ENCODE measurements at regions not wholly inside any gene's neighbourhood (a gene's known extent, or its start where the extent isn't known, plus 50 kb on each side); places are given as distances from the start of the nearest gene placed in this dataset.
A peak's percentile ranks its signal among the peaks of the same experiment; 100 is the strongest.

GRCh38 chr21:15279482-15279881, 214.7 kb upstream of the NRIP1 start:
- Histone ChIP-seq H3K4ac (ENCODE audit: low read depth, low read length) (no peak overlapping the region), H2AK5ac (ENCODE audit: low read length) (no peak overlapping the region), H2BK12ac (ENCODE audit: low read length) (no peak overlapping the region), H3K4me3 (ENCODE audit: low read depth, low read length) (no peak overlapping the region), H3K4me2 (ENCODE audit: low read length) (no peak overlapping the region), H3K4me1 (ENCODE audit: control insufficient read depth in 1 of 2, insufficient read depth in 2 of 2, low read length in 2 of 2) (peaks cover 0 to 3% of the 10 kb centered on the region in 2 experiments), H3K79me2 (ENCODE audit: control insufficient read depth, insufficient read depth, low read length, poor library complexity) (no peaks in the 10 kb centered on the region), H2AFZ (ENCODE audit: insufficient read depth, low read length, poor library complexity) (no peak overlapping the region), H3K14ac (ENCODE audit: low read length) (no peak overlapping the region), H4K8ac (ENCODE audit: low read depth, low read length) (no peak overlapping the region), H3K23ac (ENCODE audit: low read length) (no peak overlapping the region), H3K9me3 (ENCODE audit: insufficient read depth, low read depth, low read length) (no peaks in the 10 kb centered on the region), H2BK5ac (ENCODE audit: low read depth, low read length, poor library complexity) (no peak overlapping the region), H3K27ac (ENCODE audit: low read depth, low read length) (no peak overlapping the region), H4K12ac (ENCODE audit: low read depth, low read length) (no peak overlapping the region), H3K36me3 (ENCODE audit: control insufficient read depth in 1 of 2, insufficient read depth in 2 of 2, low read length in 2 of 2) (no peaks in the 10 kb centered on the region), H3K9ac (ENCODE audit: low read length) (no peak overlapping the region), H2BK120ac (ENCODE audit: insufficient read depth, low read length, poor library complexity) (no peak overlapping the region), H3K27me3 (ENCODE audit: insufficient read depth, low read length) (no peaks in the 10 kb centered on the region), H3K18ac (ENCODE audit: low read length) (no peak overlapping the region), H3K79me1 (ENCODE audit: low read length) (peaks cover 1% of the 10 kb centered on the region), H4K91ac (ENCODE audit: low read depth, low read length) (no peak overlapping the region)
- no peak for DNase-seq
- WGBS (ENCODE audit: extremely low coverage, insufficient coverage, insufficient read length), result no CpG with 5 or more reads among the region's 1 CpG

GRCh38 chr21:15281714-15282113, 216.9 kb upstream of the NRIP1 start:
- peaks cover 0 to 3% of the 10 kb centered on the region in 2 experiments for H3K4me1 ChIP-seq (ENCODE audit: control insufficient read depth in 1 of 2, insufficient read depth in 2 of 2, low read length in 2 of 2)
- H3K9ac ChIP-seq (ENCODE audit: low read length), result no peak overlapping the region
- H3K27ac ChIP-seq (ENCODE audit: low read depth, low read length), result no peak overlapping the region
- no peaks in the 10 kb centered on the region for H3K27me3 ChIP-seq (ENCODE audit: insufficient read depth, low read length)
- no peak overlapping the region for H2AFZ ChIP-seq (ENCODE audit: insufficient read depth, low read length, poor library complexity)
- H3K79me2 ChIP-seq (ENCODE audit: control insufficient read depth, insufficient read depth, low read length, poor library complexity), result no peaks in the 10 kb centered on the region
- H3K36me3 ChIP-seq (ENCODE audit: control insufficient read depth in 1 of 2, insufficient read depth in 2 of 2, low read length in 2 of 2), result no peaks in the 10 kb centered on the region
- no peak overlapping the region for H2AK5ac ChIP-seq (ENCODE audit: low read length)
- peak overlapping the region; percentile 40 for H2BK12ac ChIP-seq (ENCODE audit: low read length)
- H3K14ac ChIP-seq (ENCODE audit: low read length), result no peak overlapping the region
- no peak overlapping the region for H3K4me3 ChIP-seq (ENCODE audit: low read depth, low read length)
- H3K4ac ChIP-seq (ENCODE audit: low read depth, low read length), result no peak overlapping the region
- H2BK5ac ChIP-seq (ENCODE audit: low read depth, low read length, poor library complexity), result no peak overlapping the region
- H3K18ac ChIP-seq (ENCODE audit: low read length), result no peak overlapping the region
- no peak overlapping the region for H4K91ac ChIP-seq (ENCODE audit: low read depth, low read length)
- no peak overlapping the region for H4K12ac ChIP-seq (ENCODE audit: low read depth, low read length)
- peaks cover 1% of the 10 kb centered on the region for H3K79me1 ChIP-seq (ENCODE audit: low read length)
- DNase-seq, result peak in 1 of 2 donors; percentile 72
- H3K4me2 ChIP-seq (ENCODE audit: low read length), result no peak overlapping the region
- no CpG with 5 or more reads among the region's 3 CpGs for WGBS (ENCODE audit: extremely low coverage, insufficient coverage, insufficient read length)
- H3K9me3 ChIP-seq (ENCODE audit: insufficient read depth, low read depth, low read length), result no peaks in the 10 kb centered on the region
- H4K8ac ChIP-seq (ENCODE audit: low read depth, low read length), result no peak overlapping the region
- no peak overlapping the region for H3K23ac ChIP-seq (ENCODE audit: low read length)
- no peak overlapping the region for H2BK120ac ChIP-seq (ENCODE audit: insufficient read depth, low read length, poor library complexity)

GRCh38 chr21:15282665-15283064, 217.9 kb upstream of the NRIP1 start:
- Histone ChIP-seq H3K23ac (ENCODE audit: low read length) (no peak overlapping the region), H2BK120ac (ENCODE audit: insufficient read depth, low read length, poor library complexity) (no peak overlapping the region), H2BK5ac (ENCODE audit: low read depth, low read length, poor library complexity) (no peak overlapping the region), H3K14ac (ENCODE audit: low read length) (no peak overlapping the region), H3K4ac (ENCODE audit: low read depth, low read length) (no peak overlapping the region), H2AK5ac (ENCODE audit: low read length) (no peak overlapping the region), H3K9ac (ENCODE audit: low read length) (no peak overlapping the region), H3K27me3 (ENCODE audit: insufficient read depth, low read length) (no peaks in the 10 kb centered on the region), H3K79me1 (ENCODE audit: low read length) (peaks cover 1% of the 10 kb centered on the region), H4K12ac (ENCODE audit: low read depth, low read length) (no peak overlapping the region), H3K27ac (ENCODE audit: low read depth, low read length) (no peak overlapping the region), H4K91ac (ENCODE audit: low read depth, low read length) (no peak overlapping the region), H2AFZ (ENCODE audit: insufficient read depth, low read length, poor library complexity) (no peak overlapping the region), H3K9me3 (ENCODE audit: insufficient read depth, low read depth, low read length) (no peaks in the 10 kb centered on the region), H3K18ac (ENCODE audit: low read length) (no peak overlapping the region), H3K36me3 (ENCODE audit: control insufficient read depth in 1 of 2, insufficient read depth in 2 of 2, low read length in 2 of 2) (no peaks in the 10 kb centered on the region), H4K8ac (ENCODE audit: low read depth, low read length) (no peak overlapping the region), H2BK12ac (ENCODE audit: low read length) (no peak overlapping the region), H3K4me2 (ENCODE audit: low read length) (no peak overlapping the region), H3K4me1 (ENCODE audit: control insufficient read depth in 1 of 2, insufficient read depth in 2 of 2, low read length in 2 of 2) (peaks cover 0 to 3% of the 10 kb centered on the region in 2 experiments), H3K79me2 (ENCODE audit: control insufficient read depth, insufficient read depth, low read length, poor library complexity) (no peaks in the 10 kb centered on the region), H3K4me3 (ENCODE audit: low read depth, low read length) (no peak overlapping the region)
- WGBS (ENCODE audit: extremely low coverage, insufficient coverage, insufficient read length), result no CpG with 5 or more reads among the region's 1 CpG
- DNase-seq, result no peak

- no peaks in the 10 kb centered on the region for H3K79me2 ChIP-seq (ENCODE audit: control insufficient read depth, insufficient read depth, low read length, poor library complexity)
- H3K79me1 ChIP-seq (ENCODE audit: low read length), result peaks cover 1% of the 10 kb centered on the region
- no peak overlapping the region for H4K8ac ChIP-seq (ENCODE audit: low read depth, low read length)
- no peak overlapping the region for H2AFZ ChIP-seq (ENCODE audit: insufficient read depth, low read length, poor library complexity)
- no peak overlapping the region for H3K14ac ChIP-seq (ENCODE audit: low read length)
- H2BK12ac ChIP-seq (ENCODE audit: low read length), result no peak overlapping the region
- H3K4ac ChIP-seq (ENCODE audit: low read depth, low read length), result no peak overlapping the region
- H3K4me2 ChIP-seq (ENCODE audit: low read length), result no peak overlapping the region
- no peak overlapping the region for H3K27ac ChIP-seq (ENCODE audit: low read depth, low read length)
- no peaks in the 10 kb centered on the region for H3K27me3 ChIP-seq (ENCODE audit: insufficient read depth, low read length)
- H2BK5ac ChIP-seq (ENCODE audit: low read depth, low read length, poor library complexity), result no peak overlapping the region
- H3K4me3 ChIP-seq (ENCODE audit: low read depth, low read length), result no peak overlapping the region
- H4K12ac ChIP-seq (ENCODE audit: low read depth, low read length), result no peak overlapping the region
- no peak overlapping the region for H2AK5ac ChIP-seq (ENCODE audit: low read length)
- DNase-seq, result no peak
- no peak overlapping the region for H2BK120ac ChIP-seq (ENCODE audit: insufficient read depth, low read length, poor library complexity)
- no peak overlapping the region for H3K23ac ChIP-seq (ENCODE audit: low read length)
- H4K91ac ChIP-seq (ENCODE audit: low read depth, low read length), result no peak overlapping the region
- H3K4me1 ChIP-seq (ENCODE audit: control insufficient read depth in 1 of 2, insufficient read depth in 2 of 2, low read length in 2 of 2), result peaks cover 0 to 3% of the 10 kb centered on the region in 2 experiments
- H3K36me3 ChIP-seq (ENCODE audit: control insufficient read depth in 1 of 2, insufficient read depth in 2 of 2, low read length in 2 of 2), result no peaks in the 10 kb centered on the region
- H3K9me3 ChIP-seq (ENCODE audit: insufficient read depth, low read depth, low read length), result no peaks in the 10 kb centered on the region
- H3K18ac ChIP-seq (ENCODE audit: low read length), result no peak overlapping the region
- no peak overlapping the region for H3K9ac ChIP-seq (ENCODE audit: low read length)
These were observed 218.3 kb upstream of the NRIP1 start for GRCh38 chr21:15283138-15283537.

Measured in trophoblast cell (in vitro differentiated cells and primary cell).